ENCODE measurements at regions not wholly inside any gene's neighbourhood (a gene's known extent, or its start where the extent isn't known, plus 50 kb on each side); places are given as distances from the start of the nearest gene placed in this dataset.
"Not testable (repeated sequence)": the region's sequence is repeated elsewhere in the genome, so short reads cannot be mapped to it uniquely, and the experiment has no call there.

DNA sequence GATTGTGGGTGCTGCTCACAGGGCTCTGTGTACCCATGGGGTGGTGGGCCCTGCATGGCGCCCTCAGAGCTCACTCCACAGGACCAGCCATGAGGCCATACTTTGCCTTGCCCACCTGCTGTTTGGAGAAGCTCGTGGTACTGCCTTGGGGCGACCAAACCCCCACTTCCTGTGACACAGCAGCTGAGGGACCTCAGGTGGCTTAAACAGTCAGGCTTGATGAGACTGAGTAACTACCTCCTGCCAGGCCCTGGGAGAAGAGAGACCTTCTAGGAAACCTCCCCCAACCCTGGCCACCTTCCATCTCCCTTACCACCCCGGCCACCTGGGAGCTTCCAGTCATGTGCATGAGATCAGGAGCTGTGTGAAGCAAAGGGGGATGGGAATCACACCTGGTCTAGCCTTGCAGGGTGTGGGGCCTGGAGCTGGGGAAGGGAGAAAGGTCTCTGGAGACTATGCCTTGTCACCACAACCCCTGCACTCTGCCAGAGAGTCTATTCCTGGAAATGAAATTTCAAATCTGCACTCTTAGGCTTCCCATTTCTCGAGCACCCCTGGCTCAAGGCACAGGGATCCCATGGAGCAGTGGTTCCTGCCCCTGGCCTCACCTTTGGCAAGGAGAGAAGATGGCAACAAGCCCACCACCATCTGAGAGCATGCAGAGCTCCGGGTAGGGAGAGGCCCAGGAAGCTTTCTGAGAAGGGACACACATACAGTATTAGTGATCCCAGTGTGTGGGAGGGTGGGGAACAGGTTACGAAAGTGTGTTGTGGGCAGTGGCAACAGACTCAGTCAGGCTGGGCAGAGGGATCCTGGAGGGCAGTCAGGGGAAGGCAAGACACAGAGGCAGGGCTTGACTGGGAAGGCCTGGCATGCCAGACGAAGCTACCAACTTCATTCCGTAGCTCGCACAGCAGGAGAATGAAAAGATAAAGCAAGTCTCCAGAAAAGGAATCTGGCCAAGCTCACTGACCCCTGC is 125.0 kb downstream of the URI1 start:
- Histone ChIP-seq H3K27me3 (ENCODE audit: control insufficient read depth, low read length) (no peaks in the 10 kb centered on the region), H3K9me2 (replicated peaks; ENCODE audit: control insufficient read depth, low read length) (no peaks in the 10 kb centered on the region), H3K9me3 (ENCODE audit: control insufficient read depth, insufficient read depth, low read length) (no peaks in the 10 kb centered on the region), H3K4me2 (ENCODE audit: low read length) (no peak overlapping the region), H3F3A (ENCODE audit: control insufficient read depth, insufficient read depth) (no peaks in the 10 kb centered on the region), H3K36me3 (ENCODE audit: control insufficient read depth, low read length) (no peaks in the 10 kb centered on the region), H3K27ac (ENCODE audit: low read depth, low read length) (no peak overlapping the region), H4K20me1 (ENCODE audit: control insufficient read depth, insufficient read depth, low read depth, low read length) (no peaks in the 10 kb centered on the region), H3K4me1 (ENCODE audit: control insufficient read depth, low read length) (peaks cover 10% of the 10 kb centered on the region; the same call in 1 of the 2 replicates), H3K4me3 (ENCODE audit: low read length) (no peak overlapping the region), H3K79me2 (ENCODE audit: control insufficient read depth, low read length) (no peaks in the 10 kb centered on the region)
- TF ChIP-seq EZH2phosphoT487 (IDR thresholded peaks at IDR 0.05; ENCODE audit: borderline replicate concordance, low read length), result no peak
- no peak for TF ChIP-seq CTCF (IDR thresholded peaks at IDR 0.05; ENCODE audit: low read depth, low read length, poor library complexity, severe bottlenecking)

DNA sequence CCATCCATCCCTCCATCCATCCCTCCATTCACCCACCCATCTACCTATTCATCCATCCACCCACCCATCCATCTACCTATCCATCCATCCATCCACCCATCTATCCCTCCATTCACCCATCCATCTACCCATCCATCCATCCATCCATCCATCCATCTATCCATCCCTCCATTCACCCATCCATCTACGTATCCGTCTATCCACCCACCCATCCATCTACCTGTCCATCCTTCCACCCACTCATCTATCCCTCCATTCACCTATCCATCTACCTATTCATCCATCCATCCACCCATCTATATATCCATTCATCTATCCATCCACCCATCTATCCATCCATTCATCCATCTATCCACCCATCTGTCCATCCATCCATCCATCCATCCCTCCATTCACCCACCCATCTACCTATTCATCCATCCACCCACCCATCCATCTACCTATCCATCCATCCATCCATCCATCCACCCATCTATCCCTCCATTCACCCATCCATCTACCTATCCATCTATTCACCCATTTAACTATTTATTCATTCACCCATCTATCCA is 126.0 kb downstream of the URI1 start:
- H3K4me3 ChIP-seq (ENCODE audit: low read length); H3K9me2 ChIP-seq (replicated peaks; ENCODE audit: control insufficient read depth, low read length); H3K27ac ChIP-seq (ENCODE audit: low read depth, low read length); H3K36me3 ChIP-seq (ENCODE audit: control insufficient read depth, low read length); H3K9me3 ChIP-seq (ENCODE audit: control insufficient read depth, insufficient read depth, low read length); H3K79me2 ChIP-seq (ENCODE audit: control insufficient read depth, low read length); H3K27me3 ChIP-seq (ENCODE audit: control insufficient read depth, low read length); H3F3A ChIP-seq (ENCODE audit: control insufficient read depth, insufficient read depth); H3K4me2 ChIP-seq (ENCODE audit: low read length); H4K20me1 ChIP-seq (ENCODE audit: control insufficient read depth, insufficient read depth, low read depth, low read length): not testable (repeated sequence)
- peaks cover 10% of the 10 kb centered on the region; the same call in 1 of the 2 replicates for H3K4me1 ChIP-seq (ENCODE audit: control insufficient read depth, low read length)

- no peaks in the 10 kb centered on the region for H3K9me3 ChIP-seq (ENCODE audit: control insufficient read depth, insufficient read depth, low read length)
- H3K4me1 ChIP-seq (ENCODE audit: control insufficient read depth, low read length), result peaks cover 10% of the 10 kb centered on the region; the same call in 1 of the 2 replicates
- H3K27ac ChIP-seq (ENCODE audit: low read depth, low read length), result no peak overlapping the region
- no peak for TF ChIP-seq CTCF (IDR thresholded peaks at IDR 0.05; ENCODE audit: low read depth, low read length, poor library complexity, severe bottlenecking)
- no peak for TF ChIP-seq EZH2phosphoT487 (IDR thresholded peaks at IDR 0.05; ENCODE audit: borderline replicate concordance, low read length)
- H4K20me1 ChIP-seq (ENCODE audit: control insufficient read depth, insufficient read depth, low read depth, low read length), result no peaks in the 10 kb centered on the region
- no peak overlapping the region for H3K4me2 ChIP-seq (ENCODE audit: low read length)
- no peaks in the 10 kb centered on the region for H3K9me2 ChIP-seq (replicated peaks; ENCODE audit: control insufficient read depth, low read length)
- H3K36me3 ChIP-seq (ENCODE audit: control insufficient read depth, low read length), result no peaks in the 10 kb centered on the region
- no peaks in the 10 kb centered on the region for H3K27me3 ChIP-seq (ENCODE audit: control insufficient read depth, low read length)
- no peak overlapping the region for H3K4me3 ChIP-seq (ENCODE audit: low read length)
- no peaks in the 10 kb centered on the region for H3K79me2 ChIP-seq (ENCODE audit: control insufficient read depth, low read length)
- no peaks in the 10 kb centered on the region for H3F3A ChIP-seq (ENCODE audit: control insufficient read depth, insufficient read depth)
Observed at GRCh38 chr19:30068528-30069395, 126.7 kb downstream of the URI1 start.

All from DOHH2 (cell line).